CMK (cell line): ENCODE measurements at regions not wholly inside any gene's neighbourhood (a gene's known extent, or its start where the extent isn't known, plus 50 kb on each side); places are given as distances from the start of the nearest gene placed in this dataset.

Experiments used
- DNase-seq: peaks from one replicate; pipeline ENCODE4 v3.0.0-alpha.2; 2010; ENCODE audit warnings: low read depth

GRCh38 chr11:19365743-19366410, 125.1 kb upstream of the E2F8 start:
- DNase-seq = no peak

- no peak for DNase-seq
Observed at GRCh38 chr11:19359221-19360000, 118.7 kb upstream of the E2F8 start.

- no peak for DNase-seq
Observed at GRCh38 chr11:19357943-19358342, 117.2 kb upstream of the E2F8 start.

GRCh38 chr11:19355601-19356000, 114.9 kb upstream of the E2F8 start:
- DNase-seq = no peak

GRCh38 chr11:19353287-19353850, 112.6 kb upstream of the E2F8 start:
- no peak for DNase-seq

GRCh38 chr11:19352771-19353160, 112.0 kb upstream of the E2F8 start:
- no peak for DNase-seq

GRCh38 chr11:19352072-19352770, 111.5 kb upstream of the E2F8 start:
- DNase-seq = no peak

- DNase-seq = no peak
Observed at GRCh38 chr11:19351426-19351825, 110.7 kb upstream of the E2F8 start.

GRCh38 chr11:19350160-19350559, 109.4 kb upstream of the E2F8 start:
- no peak for DNase-seq

- DNase-seq = no peak
Observed at GRCh38 chr11:19349340-19350025, 108.7 kb upstream of the E2F8 start.

- no peak for DNase-seq
Observed at GRCh38 chr11:19347911-19348310, 107.2 kb upstream of the E2F8 start.

GRCh38 chr11:19345848-19346681, 105.3 kb upstream of the E2F8 start:
- no peak for DNase-seq

GRCh38 chr11:19345519-19345847, 104.7 kb upstream of the E2F8 start:
- DNase-seq = no peak

- DNase-seq = no peak
Observed at GRCh38 chr11:19344661-19345518, 104.1 kb upstream of the E2F8 start.

GRCh38 chr11:19342036-19342435, 101.3 kb upstream of the E2F8 start:
- DNase-seq = no peak

GRCh38 chr11:19338375-19338774, 97.6 kb upstream of the E2F8 start:
- no peak for DNase-seq

GRCh38 chr11:19337779-19338178, 97.0 kb upstream of the E2F8 start:
- DNase-seq = no peak

GRCh38 chr11:19336331-19336730, 95.6 kb upstream of the E2F8 start:
- DNase-seq = no peak

- DNase-seq = no peak
Observed at GRCh38 chr11:19332476-19332875, 91.7 kb upstream of the E2F8 start.

- no peak for DNase-seq
Observed at GRCh38 chr11:19330416-19330815, 89.7 kb upstream of the E2F8 start.
